Neural cell (in vitro differentiated cells): ENCODE measurements at regions not wholly inside any gene's neighbourhood (a gene's known extent, or its start where the extent isn't known, plus 50 kb on each side); places are given as distances from the start of the nearest gene placed in this dataset.

ENCODE experiments used
- CTCF ChIP-seq: fragments of 450-650 bp; IDR thresholded peaks from 2 replicates; pipeline ENCODE4 v1.5.1; 2014; ENCODE audit warnings: antibody characterized with exemption, mild to moderate bottlenecking, moderate library complexity; ENCODE audit not compliant: poor library complexity, severe bottlenecking
- EP300 ChIP-seq: fragments of 450-650 bp; conservative IDR thresholded peaks from 2 replicates; pipeline ENCODE4 v1.6.1; 2014; ENCODE audit warnings: antibody characterized with exemption, mild to moderate bottlenecking, moderate library complexity; ENCODE audit not compliant: poor library complexity, severe bottlenecking
- EZH2 ChIP-seq: fragments of 200-600, 300-800 bp; shearing (Covaris generic), sonication (generic); IDR thresholded peaks from 2 replicates; pipeline ENCODE4 v1.6.1; 2014; ENCODE audit warnings: antibody characterized with exemption, low read length, borderline replicate concordance, mild to moderate bottlenecking; ENCODE audit not compliant: insufficient read depth, poor library complexity, severe bottlenecking
- POLR2AphosphoS5 ChIP-seq: IDR thresholded peaks from 2 replicates; pipeline ENCODE4 v1.6.1; 2012
- RAD21 ChIP-seq: fragments of 450-650 bp; conservative IDR thresholded peaks from 2 replicates; pipeline ENCODE4 v1.6.1; 2014; ENCODE audit warnings: antibody characterized with exemption, mild to moderate bottlenecking, moderate library complexity
- SMC3 ChIP-seq: fragments of 450-650 bp; conservative IDR thresholded peaks from 2 replicates; pipeline ENCODE4 v1.6.1; 2014; ENCODE audit warnings: antibody characterized with exemption, mild to moderate bottlenecking, moderate library complexity; ENCODE audit not compliant: poor library complexity
- TAF1 ChIP-seq: IDR thresholded peaks from 2 replicates; pipeline ENCODE4 v1.6.1; 2012; ENCODE audit warnings: low read depth

- no peak for TF ChIP-seq CTCF
- no peak for TF ChIP-seq SMC3
- TF ChIP-seq POLR2AphosphoS5 = no peak
- TF ChIP-seq EZH2 = no peak
- TF ChIP-seq RAD21 = no peak
- no peak for TF ChIP-seq TAF1
- no peak for TF ChIP-seq EP300
Measured at GRCh38 chr6:147033267-147033666, 170.9 kb upstream of the STXBP5 start.
